Hematopoietic multipotent progenitor cell treated with erythropoietin and hydrocortisone succinate and interleukin-3 and kit ligand, for 6 days (in vitro differentiated cells): ENCODE measurements at regions not wholly inside any gene's neighbourhood (a gene's known extent, or its start where the extent isn't known, plus 50 kb on each side); places are given as distances from the start of the nearest gene placed in this dataset.

Experiments used
- DNase-seq: peaks from one replicate; pipeline ENCODE4 v3.0.0-alpha.2; 2015

GRCh38 chr2:42928692-42929545 is 136.5 kb upstream of the HAAO start:
- peak; percentile 96 for DNase-seq

GRCh38 chr2:42928161-42928691 is 135.8 kb upstream of the HAAO start:
- peak; percentile 75 for DNase-seq

GRCh38 chr2:42927334-42928160 is 135.2 kb upstream of the HAAO start:
- peak; percentile 99 for DNase-seq

- DNase-seq, result peak; percentile 21
These were observed 134.3 kb upstream of the HAAO start for GRCh38 chr2:42926434-42927333.

GRCh38 chr2:42925742-42926433 is 133.5 kb upstream of the HAAO start:
- DNase-seq, result no peak

- peak; percentile 44 for DNase-seq
These were observed 132.1 kb upstream of the HAAO start for GRCh38 chr2:42924418-42924886.

GRCh38 chr2:42923580-42924417 is 131.4 kb upstream of the HAAO start:
- peak; percentile 25 for DNase-seq

GRCh38 chr2:42922790-42923579 is 130.6 kb upstream of the HAAO start:
- DNase-seq, result peak; percentile 54

GRCh38 chr2:42922293-42922692 is 129.9 kb upstream of the HAAO start:
- no peak for DNase-seq

- DNase-seq, result no peak
These were observed 129.3 kb upstream of the HAAO start for GRCh38 chr2:42921721-42922120.

GRCh38 chr2:42921147-42921520 is 128.8 kb upstream of the HAAO start:
- DNase-seq, result peak; percentile 53

GRCh38 chr2:42920446-42921146 is 128.2 kb upstream of the HAAO start:
- no peak for DNase-seq

GRCh38 chr2:42918671-42919318 is 126.4 kb upstream of the HAAO start:
- DNase-seq, result no peak

- DNase-seq, result peak; percentile 85
These were observed 125.7 kb upstream of the HAAO start for GRCh38 chr2:42918041-42918440.

- peak; percentile 86 for DNase-seq
These were observed 125.1 kb upstream of the HAAO start for GRCh38 chr2:42917425-42917927.

GRCh38 chr2:42916324-42916723 is 123.9 kb upstream of the HAAO start:
- DNase-seq, result no peak

- DNase-seq, result no peak
These were observed 122.5 kb upstream of the HAAO start for GRCh38 chr2:42914860-42915259.

GRCh38 chr2:42914314-42914713 is 121.9 kb upstream of the HAAO start:
- no peak for DNase-seq
